ENCODE measurements at regions not wholly inside any gene's neighbourhood (a gene's known extent, or its start where the extent isn't known, plus 50 kb on each side); places are given as distances from the start of the nearest gene placed in this dataset.
A peak's percentile ranks its signal among the peaks of the same experiment; 100 is the strongest.
"Not testable (repeated sequence)": the region's sequence is repeated elsewhere in the genome, so short reads cannot be mapped to it uniquely, and the experiment has no call there.

DNA sequence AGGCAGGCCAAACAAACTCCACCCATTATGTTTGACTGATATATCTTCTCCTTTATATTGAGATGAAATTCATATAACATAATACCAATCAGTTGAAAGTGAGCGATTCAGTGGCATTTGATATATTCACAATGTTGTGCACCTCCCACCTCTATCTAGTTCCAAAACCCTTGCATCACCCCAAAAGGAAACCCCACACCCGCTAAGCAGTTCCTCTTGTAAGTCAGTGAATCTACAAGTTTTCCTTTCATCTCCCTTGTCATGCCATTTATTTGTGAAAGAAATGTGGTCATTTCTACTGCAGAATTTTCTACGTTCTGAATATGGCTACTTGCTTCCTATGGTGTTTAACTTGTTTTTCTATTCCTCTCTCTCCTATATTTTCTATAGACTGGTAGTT, 99.4 kb upstream of the PTPN3 start:
- DNase-seq (ENCODE audit: low read depth in 2 of 2), result no peak

DNA sequence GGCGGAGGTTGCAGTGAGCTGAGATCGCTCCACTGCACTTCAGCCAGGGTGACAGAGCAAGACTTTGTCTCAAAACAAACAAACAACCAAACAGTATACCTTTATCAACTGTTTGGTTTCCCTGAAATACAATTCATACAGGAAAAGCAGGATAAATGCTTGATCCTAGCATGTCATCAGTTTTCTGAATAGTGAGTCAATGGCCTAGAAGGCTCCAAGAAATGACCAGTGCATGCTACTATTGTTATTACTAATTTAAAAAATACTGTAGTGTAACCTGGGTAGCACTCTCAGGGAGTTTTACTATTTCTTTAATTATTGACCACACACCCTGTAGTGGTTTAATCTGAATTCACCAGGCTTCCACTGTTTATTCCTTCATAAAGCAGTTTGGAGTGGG, 101.0 kb upstream of the PTPN3 start:
- DNase-seq (ENCODE audit: low read depth in 2 of 2), result no peak

DNA sequence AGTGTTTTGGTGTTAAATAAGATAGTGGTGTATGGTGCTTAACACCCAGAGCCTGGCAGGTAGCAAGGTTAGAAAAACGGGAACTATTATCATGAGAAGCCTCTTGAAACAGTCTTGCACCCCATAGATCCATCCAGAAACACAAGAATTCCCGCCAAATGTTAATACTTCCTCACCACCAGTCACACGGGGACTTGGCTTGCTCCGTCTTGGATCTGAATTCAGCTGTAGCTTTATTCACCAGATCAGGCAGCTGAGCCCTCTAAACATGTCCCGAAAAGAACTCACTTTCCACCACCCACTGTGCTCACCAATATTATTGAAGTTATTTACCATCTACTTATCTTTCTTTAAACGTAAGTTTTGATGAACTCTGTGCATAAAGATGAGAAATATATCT, 101.6 kb upstream of the PTPN3 start:
- DNase-seq (ENCODE audit: low read depth in 2 of 2), result no peak

DNA sequence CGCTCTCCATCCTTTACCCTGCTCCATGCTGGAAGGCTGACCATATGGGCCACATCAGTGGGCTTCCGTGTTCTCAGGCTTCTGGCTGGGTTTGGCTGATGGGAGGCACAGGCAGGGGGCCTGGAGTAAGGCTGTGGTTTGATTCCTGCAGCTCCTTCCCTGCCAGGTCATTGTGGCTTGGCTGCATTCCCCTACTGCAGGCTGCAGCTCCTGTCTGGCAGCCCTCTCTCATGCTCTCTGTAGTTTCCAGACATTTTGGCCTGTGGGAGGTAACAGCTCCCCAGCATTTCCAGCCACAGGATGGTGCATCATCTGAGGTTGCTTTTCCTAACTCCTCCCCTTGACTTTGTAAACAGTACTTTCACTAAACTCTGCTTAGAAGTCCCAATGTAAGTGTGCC, 102.0 kb upstream of the PTPN3 start:
- DNase-seq (ENCODE audit: low read depth in 2 of 2), result no peak

DNA sequence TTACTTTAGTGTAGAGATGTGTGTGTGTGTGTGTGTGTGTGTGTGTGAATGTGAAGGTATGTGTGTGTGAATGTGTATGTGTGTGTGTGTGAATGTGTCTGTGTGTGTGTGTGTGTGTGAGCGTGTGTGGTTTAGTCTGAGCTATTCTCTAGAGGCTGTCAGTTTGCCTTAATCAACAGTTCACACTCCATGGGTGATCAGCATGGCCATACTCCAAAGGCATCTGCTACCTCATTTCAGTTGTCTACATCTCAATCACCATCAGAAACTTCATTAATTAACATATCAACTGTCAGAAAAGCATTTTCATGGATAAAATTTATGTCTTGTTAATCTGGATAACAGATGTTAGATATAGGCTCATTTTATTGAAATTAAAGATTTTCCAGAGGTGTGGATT, 103.1 kb upstream of the PTPN3 start:
- no peak for DNase-seq (ENCODE audit: low read depth in 2 of 2)

DNA sequence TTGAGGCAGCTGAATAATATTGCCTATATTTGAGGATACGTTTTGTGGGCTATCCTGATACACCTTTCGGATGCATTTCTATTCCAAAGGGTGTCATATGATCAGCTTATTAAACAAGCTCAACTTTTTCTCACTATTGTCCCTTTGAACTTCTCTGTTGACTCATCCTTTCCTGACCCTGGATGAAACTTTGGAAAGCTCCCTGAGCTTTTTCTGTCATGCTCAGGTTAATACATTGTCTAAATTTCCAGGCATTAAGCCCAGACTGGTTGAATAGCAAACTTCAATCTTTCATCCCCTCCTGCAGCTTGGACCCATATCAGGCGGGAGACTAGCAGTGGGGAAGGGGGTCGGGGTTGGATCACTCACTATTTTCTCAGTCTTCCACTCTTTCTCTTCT, 104.9 kb upstream of the PTPN3 start:
- DNase-seq (ENCODE audit: low read depth in 2 of 2), result peak; percentile 72 to 90

DNA sequence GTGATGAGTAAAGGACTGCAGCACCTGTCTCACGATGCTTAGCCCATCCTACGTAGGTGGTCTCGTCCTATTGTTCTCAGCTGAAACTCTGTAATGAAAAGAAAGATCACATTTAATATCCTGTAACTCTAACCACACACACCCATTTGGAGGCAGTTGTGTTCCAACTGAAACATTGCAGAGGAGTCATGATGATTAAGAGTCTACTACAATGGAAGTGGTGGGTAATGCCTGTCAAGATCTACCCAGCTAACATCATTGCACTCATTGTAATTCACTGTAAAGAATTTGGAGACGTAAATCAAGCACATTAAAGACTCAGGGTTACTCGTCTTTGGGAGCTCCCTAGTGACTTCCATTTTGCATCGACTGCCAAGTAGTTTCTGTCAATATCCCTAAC, 106.0 kb upstream of the PTPN3 start:
- no peak for DNase-seq (ENCODE audit: low read depth in 2 of 2)

DNA sequence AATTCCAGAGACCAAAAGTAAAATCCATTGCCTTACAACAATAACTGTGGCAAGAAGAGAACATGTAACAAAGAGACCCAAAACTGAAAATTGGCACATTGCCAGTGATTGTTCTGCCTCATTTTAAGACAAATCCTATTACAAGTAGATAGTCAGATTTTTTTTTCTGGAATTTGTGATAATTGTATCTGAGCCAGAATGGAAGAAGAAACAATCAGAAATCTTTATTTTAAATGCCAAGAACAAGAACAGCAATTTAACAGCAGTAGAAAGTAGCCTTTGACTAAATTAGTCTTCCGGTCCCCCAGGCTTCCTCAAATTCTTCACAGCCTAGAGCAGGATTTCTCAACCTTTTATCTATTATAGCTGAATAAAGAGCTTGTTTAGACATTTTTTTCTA, 106.7 kb upstream of the PTPN3 start:
- DNase-seq (ENCODE audit: low read depth in 2 of 2), result peak; percentile 16 to 21

DNA sequence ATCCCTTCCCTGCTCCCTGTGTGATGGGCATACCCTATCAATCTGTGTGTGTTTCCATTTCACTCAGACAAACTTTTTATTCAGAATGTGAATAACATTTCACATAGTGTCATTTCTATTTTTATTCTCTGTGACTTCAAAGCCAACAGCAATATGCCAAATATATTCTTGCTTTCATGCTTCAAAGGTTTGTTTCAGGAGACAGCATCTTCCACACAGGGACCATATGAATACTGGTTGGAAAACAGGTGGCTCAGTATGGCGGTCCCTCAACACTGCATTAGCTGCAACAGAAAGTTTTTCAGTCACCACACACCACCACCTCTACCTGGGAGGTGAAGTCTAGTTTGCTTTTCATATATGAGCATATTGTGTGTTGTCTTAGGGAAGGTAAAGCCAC, 111.0 kb upstream of the PTPN3 start:
- DNase-seq (ENCODE audit: low read depth in 2 of 2), result no peak

DNA sequence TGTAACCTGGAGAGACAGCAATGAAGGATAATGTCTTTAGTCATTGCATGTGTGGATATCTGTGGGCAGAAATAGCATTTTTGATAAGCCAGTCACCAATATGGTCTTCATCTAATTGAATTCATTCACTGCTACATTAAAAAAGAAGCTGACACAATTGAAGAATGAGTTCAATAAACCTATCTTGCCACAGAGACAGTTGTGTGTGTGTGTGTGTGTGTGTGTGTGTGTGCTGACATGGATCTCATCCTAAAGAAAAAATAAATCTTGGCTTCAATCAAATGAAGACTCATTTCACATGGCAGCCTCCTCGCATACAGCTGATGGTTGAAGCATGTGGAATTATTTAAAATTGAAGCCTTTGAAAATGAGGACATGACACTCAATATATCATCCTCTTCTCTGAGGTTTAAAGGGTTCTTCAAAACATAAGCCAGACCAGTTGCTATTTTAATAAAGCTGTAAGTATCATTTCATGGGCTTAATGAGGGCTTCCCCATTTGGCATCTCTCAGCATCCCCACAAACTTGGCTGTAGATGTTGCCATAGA, 118.5 kb upstream of the PTPN3 start:
- DNase-seq (ENCODE audit: low read depth in 2 of 2), result no peak

DNA sequence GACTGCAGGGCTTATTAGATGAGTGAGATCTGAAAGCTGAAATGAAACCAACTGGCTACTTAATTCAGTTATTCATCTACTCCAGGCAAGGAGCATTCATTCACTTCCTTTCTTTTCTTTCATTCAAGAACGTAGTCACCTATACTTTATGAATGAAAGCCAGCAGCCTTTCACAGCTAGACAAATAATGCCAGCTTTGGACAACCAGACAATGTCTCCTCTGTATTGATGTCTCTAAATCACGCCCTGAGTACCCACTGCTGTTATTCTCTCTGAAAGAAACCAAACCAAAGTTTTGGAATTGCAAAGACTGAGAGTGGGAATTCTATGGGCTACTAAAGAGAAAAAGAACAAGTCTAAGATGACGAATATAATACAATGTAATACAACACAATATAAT, 121.2 kb upstream of the PTPN3 start:
- no peak for DNase-seq (ENCODE audit: low read depth in 2 of 2)

DNA sequence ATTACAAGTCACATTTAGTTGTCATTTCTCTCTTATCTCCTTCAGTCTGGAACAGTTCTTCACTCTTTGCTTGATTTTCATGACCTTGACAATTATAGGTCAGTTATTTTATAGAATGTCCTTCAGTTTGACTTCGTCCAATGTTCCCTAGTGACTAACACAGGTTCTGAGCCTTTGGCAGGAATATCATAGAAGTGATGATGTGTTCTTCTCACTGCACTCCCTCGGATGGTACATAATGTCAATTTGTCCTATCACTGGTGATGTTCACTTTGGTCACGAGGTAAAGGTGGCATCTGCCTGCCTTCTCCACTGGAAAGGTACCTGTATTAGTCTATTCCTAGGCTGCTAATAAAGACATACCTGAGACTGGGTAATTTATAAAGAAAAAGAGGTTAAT, 126.0 kb upstream of the PTPN3 start:
- DNase-seq (ENCODE audit: low read depth in 2 of 2), result no peak

DNA sequence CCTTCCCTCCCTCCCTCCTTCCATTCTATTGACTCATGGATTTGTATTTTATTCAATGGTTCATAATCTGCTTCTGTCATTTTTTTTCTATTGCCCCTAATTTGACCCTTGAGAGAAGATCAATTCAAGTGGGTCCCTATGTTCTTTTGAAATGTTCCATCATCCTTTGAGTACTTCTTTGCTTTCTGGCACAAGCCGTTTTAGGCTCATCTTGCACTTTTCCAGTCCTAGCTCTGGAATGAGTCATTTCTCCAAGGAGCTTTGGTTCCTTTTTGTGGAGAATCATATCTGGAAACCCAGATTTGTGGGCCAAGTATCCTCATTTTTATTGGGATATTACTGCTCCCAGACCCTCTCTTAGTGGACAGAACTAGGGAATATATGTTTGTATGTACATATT, 126.8 kb upstream of the PTPN3 start:
- no peak for DNase-seq (ENCODE audit: low read depth in 2 of 2)

DNA sequence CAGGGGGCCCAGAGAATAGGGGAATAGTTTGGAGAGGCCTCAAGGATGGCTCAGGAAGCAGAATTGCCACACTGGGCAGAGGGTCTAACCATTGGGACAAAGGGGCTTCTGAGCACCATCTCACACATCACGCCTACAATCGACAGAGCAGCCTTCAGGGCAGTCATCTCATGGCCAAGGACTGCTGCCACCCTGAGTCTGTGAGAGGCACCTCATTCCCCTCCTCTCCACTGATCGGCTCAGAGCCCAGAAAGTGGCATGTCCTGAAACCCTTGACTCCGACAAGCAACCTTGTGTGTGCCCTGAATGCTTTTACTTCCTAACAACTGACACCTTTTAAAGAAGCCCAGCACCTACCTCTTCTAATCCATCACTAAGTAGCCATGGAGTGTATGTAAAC, 128.9 kb upstream of the PTPN3 start:
- DNase-seq (ENCODE audit: low read depth in 2 of 2), result no peak

DNA sequence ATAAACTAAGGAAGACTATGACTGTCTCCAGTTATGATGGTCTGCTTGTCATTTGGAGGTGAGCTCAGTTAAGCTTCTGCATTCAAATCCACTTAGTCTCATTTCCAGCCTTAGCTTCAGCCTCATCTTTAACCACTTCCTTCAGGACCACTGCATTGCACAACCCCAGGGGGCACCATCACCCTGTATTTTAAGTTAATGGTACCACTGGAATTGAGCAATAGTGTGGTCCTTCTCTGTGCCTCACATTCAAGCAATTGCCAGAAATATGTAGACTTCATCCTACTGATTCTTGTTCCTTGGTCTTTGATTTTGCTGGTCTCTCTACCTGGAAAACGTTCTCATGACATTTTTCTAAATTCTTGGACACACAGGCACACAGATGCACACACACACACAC, 131.5 kb upstream of the PTPN3 start:
- no peak for DNase-seq (ENCODE audit: low read depth in 2 of 2)

DNA sequence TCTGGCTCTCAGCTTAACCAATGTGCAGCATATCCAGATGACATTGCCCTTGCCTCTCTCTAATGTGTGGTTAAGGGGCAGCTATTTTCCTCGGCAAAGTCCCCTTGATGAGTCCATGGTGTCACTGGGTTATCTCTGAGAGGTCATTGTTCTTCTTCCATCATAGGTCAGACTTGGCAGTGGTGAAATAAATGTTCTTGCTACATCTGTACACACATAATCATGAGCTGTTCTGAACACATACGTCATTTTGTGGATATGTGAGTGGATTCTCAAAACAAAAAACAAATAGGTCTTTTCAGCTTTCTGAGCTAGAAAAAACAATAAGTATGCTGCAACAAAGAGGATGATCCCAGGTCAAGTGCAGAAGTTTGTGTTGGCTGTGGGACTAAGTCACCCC, 134.7 kb upstream of the PTPN3 start:
- DNase-seq (ENCODE audit: low read depth in 2 of 2), result no peak

DNA sequence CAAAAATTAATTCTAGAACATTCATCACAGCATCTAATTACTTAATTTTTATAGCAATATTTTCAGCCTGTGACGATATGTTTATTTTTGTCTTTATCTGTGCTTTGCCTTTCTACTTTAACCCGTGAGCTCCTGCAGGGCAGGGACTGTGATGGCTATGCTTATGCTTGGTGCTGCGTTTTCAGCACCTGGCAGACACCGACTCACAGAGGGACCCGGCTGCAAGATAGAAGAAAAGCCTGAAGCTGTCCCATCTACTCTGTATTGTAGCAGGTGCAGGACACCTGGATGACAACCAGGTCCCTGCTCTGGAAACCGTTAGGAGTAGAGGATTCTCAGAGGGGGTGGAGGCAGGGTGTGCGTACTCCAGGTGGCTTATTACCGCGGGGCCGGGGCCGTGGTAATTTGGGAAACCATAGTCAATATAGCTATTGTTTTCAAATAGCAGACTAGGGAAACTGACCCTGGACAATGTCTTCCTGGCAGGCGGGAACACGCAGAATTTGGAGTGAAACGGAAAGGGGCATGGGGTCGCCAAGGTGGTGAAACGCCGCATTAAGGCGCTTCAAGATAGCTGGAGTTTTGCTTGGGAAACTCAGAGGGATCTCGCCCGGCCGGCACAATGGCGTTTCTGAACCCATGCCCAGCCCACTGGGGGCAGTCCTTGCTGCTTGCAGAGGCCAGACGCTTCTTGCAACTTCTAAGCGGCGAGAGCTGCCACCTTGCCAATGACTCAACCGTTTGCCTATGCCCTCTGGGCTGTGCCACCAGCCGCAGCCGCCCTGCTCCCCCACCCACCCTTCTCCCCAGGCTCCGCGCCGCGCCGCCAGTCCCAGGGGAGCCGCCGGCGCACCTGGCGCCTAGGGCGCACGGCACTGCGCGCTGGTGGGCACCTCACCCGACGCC, 140.1 kb upstream of the PALM2AKAP2 start:
- no peak for DNase-seq (ENCODE audit: low read depth in 2 of 2)

DNA sequence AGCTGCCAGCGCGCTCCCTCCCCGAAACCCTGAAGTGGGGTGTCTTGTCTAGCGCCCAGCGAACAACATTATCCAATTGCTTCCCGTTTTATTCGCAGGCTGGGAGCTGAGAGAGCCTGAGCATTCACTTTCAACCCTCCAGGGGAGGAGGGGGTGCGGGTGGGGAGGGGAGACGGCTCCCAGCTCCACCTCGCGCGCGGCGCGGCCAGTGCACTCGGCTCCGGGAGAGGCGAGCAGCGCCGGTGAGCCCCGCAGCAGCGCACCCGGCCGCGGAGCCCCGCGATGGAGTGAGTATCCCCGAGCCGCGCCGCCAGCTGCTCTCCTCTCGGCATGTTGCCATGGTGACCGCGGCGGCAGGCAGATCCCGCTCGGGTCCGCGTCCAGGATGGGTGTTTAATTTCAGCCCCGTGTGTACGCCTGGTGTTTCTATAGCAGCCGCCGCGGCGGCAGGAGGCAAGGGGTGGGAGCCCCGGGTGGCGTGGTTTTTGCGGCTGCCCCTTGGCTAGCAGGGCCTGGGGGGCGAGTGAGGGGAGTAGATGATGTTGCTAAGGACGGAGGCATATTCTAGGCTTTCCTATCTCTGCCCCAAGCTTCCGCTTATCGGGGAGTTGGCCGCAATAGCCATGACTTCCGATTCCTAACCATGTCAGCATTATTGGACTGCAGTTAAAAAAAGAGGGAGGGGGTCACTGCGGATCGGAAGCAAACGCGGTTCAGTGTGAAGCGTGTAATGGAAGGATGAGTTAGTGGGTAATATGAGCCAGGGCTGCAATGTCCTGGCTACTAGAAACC, 139.2 kb upstream of the PALM2AKAP2 start:
- peak in 1 of 2 donors; percentile 3 for DNase-seq (ENCODE audit: low read depth in 2 of 2)

DNA sequence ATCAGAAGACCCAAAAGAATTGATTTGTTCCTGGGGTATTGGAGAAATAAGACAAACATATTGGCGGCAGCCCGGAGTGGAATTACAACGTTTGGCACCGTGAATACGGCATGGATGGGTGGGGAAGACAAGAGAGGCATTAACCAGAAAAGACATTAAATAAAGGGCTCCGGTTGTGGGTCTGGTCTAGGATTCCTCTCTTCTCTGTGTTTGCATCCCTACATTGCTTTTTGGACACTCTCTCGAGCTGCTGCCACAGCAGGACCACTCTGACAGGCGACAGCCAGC, 138.7 kb upstream of the PALM2AKAP2 start:
- no peak for DNase-seq (ENCODE audit: low read depth in 2 of 2)

DNA sequence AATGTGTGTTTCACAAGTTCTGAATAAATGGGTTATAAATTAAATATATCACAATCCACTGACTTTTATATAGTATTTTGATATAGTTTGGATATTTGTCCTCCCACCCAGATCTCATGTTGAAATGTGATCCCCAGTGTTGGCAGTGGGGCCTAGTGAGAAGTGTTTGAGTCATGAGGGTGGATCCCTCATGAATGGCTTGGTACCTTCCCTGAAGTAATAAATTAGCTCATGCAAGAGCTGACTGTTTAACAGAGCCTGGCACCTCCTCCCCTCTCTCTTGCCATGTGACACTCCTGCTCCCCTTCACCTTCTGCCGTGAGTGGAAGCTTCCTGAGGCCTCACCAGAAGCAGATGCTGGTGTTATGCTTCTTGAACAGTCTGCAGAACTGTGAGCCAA, 127.9 kb upstream of the PALM2AKAP2 start:
- DNase-seq (ENCODE audit: low read depth in 2 of 2), result no peak

DNA sequence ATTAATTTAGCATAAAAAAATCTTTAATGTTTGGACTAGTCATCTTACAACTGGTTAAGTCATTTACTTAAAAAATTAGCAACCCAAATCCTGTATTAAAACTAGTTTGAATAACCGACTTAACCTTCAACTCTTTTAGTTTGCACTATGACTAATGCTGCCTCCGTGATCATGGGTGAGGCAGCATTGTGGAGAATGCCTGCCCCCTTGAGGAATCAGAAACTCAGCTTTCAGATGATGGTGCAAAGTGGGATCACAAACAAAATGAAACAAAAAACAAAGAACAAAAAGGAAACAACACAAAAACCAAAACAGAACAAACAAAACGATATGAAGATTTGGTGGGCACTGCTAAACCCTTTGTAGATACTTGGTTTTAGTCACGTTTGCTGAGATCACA, 127.0 kb upstream of the PALM2AKAP2 start:
- DNase-seq (ENCODE audit: low read depth in 2 of 2), result peak; percentile 11 to 14

DNA sequence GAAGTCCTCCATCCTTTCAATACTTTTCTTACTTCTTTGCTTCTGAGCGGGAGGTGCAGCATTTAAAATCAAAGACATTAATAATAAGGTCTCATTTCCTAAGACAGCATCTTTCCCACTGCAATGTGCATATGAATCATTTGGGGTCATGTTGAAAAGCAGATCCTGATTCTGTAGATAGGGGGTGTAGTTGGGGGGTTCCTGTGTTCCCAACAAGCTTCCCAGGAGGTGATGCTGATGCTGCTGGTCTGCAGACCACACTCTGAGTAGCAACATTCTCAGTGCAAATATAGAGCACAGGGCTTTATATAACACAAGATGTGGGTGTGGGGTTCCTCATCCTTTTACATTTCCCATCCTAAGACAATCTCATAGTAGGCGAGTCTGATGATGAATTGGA, 126.5 kb upstream of the PALM2AKAP2 start:
- no peak for DNase-seq (ENCODE audit: low read depth in 2 of 2)

DNA sequence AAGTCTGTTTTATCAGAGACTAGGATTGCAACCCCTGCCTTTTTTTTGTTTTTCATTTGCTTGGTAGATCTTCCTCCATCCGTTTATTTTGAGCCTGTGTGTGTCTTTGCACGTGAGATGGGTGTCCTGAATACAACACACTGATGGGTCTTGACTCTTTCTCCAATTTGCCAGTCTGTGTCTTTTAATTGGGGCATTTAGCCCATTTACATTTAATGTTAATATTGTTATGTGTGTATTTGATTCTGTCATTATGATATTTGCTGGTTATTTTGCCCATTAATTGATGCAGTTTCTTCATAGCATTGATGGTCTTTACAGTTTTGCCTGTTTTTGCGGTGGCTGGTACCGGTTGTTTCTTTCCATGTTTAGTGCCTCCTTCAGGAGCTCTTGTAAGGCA, 116.0 kb upstream of the PALM2AKAP2 start:
- DNase-seq (ENCODE audit: low read depth in 2 of 2), result not testable (repeated sequence)
